H1 (cell line): ENCODE measurements at regions not wholly inside any gene's neighbourhood (a gene's known extent, or its start where the extent isn't known, plus 50 kb on each side); places are given as distances from the start of the nearest gene placed in this dataset.

Source experiments
- CHD7 ChIP-seq: fragments of 300-600 bp; sonication (generic); IDR thresholded peaks from 2 replicates; pipeline ENCODE4 v1.7.1; 2012; ENCODE audit warnings: low read length, moderate library complexity, mild to moderate bottlenecking, inconsistent platforms; ENCODE audit not compliant: insufficient replicate concordance
- EZH2 ChIP-seq: fragments of 200-600 bp; sonication (generic); IDR thresholded peaks from 2 replicates; pipeline ENCODE4 v1.7.1; 2012; ENCODE audit warnings: low read depth, mild to moderate bottlenecking, moderate library complexity, low read length, inconsistent platforms; ENCODE audit not compliant: severe bottlenecking
- NRF1 ChIP-seq: IDR thresholded peaks from 2 replicates; pipeline ENCODE4 v1.6.1; 2011; ENCODE audit warnings: mild to moderate bottlenecking, low read depth, low read length, improper control_type of control experiment
- RAD21 ChIP-seq, 2 experiments: IDR thresholded peaks in 1 of 2; conservative IDR thresholded peaks in 1 of 2; 2 replicates each; pipeline ENCODE4 v1.6.1; 2011; ENCODE audit warnings: low read depth in 2 of 2, low read length in 2 of 2, improper control_type of control experiment in 1 of 2, inconsistent platforms in 1 of 2, mild to moderate bottlenecking in 1 of 2, moderate library complexity in 1 of 2
- USF2 ChIP-seq: IDR thresholded peaks from 2 replicates; pipeline ENCODE4 v1.6.1; 2011; ENCODE audit warnings: low read length, improper control_type of control experiment

- TF ChIP-seq CHD7 (no peak), USF2 (no peak), NRF1 (no peak), EZH2 (no peak), RAD21 (IDR thresholded peaks at IDR 0.05 in 1 of 2, conservative IDR thresholded peaks at IDR 0.05 in 1 of 2; ENCODE audit: low read depth in 2 of 2, low read length in 2 of 2) (no peak)
- TF ChIP-seq, all 59 proteins: peak for 0
Measured at GRCh38 chr21:35732788-35733187, 327.5 kb downstream of the SETD4 start (continued).
